ELF-1 (cell line): ENCODE measurements at regions not wholly inside any gene's neighbourhood (a gene's known extent, or its start where the extent isn't known, plus 50 kb on each side); places are given as distances from the start of the nearest gene placed in this dataset.
"Not testable (repeated sequence)": the region's sequence is repeated elsewhere in the genome, so short reads cannot be mapped to it uniquely, and the experiment has no call there.

ENCODE experiments used
- DNase-seq: peaks from one replicate; pipeline ENCODE4 v3.0.0-alpha.2; 2016; ENCODE audit warnings: low read depth, low spot score

- DNase-seq, result no peak
Measured at GRCh38 chr20:12577213-12577612, 431.6 kb upstream of the SPTLC3 start.

GRCh38 chr20:12581644-12582289, 427.0 kb upstream of the SPTLC3 start:
- no peak for DNase-seq

GRCh38 chr20:12582710-12583109, 426.1 kb upstream of the SPTLC3 start:
- not testable (repeated sequence) for DNase-seq

GRCh38 chr20:12591949-12592470, 416.8 kb upstream of the SPTLC3 start:
- peak; percentile 73 for DNase-seq

- peak; percentile 77 for DNase-seq
Measured at GRCh38 chr20:12592756-12593155, 416.0 kb upstream of the SPTLC3 start.

DNA sequence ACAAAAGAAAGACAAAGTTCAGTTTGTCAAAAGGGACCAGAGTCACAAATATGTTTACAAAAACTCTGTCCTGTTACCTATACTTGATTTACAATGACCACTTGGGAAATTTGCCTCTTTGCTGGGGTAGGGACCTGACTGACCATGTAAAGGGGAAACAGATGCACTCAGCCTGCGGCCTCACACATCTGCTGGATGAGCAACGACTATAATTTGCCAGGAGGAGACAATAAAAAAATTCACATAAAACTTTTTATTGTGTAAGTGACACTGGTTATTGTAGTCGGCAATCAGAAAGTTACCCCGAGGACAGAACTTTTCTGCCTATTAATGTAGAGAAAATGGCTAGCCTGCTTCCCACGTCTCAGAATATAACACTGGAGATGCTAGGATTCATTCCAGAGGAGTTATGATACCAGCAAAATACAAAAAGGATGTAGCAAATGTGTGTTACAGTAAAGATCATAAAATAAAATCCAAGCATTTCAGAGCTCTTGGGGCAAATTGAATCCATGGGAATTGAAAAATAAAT, 415.4 kb upstream of the SPTLC3 start:
- no peak for DNase-seq

DNA sequence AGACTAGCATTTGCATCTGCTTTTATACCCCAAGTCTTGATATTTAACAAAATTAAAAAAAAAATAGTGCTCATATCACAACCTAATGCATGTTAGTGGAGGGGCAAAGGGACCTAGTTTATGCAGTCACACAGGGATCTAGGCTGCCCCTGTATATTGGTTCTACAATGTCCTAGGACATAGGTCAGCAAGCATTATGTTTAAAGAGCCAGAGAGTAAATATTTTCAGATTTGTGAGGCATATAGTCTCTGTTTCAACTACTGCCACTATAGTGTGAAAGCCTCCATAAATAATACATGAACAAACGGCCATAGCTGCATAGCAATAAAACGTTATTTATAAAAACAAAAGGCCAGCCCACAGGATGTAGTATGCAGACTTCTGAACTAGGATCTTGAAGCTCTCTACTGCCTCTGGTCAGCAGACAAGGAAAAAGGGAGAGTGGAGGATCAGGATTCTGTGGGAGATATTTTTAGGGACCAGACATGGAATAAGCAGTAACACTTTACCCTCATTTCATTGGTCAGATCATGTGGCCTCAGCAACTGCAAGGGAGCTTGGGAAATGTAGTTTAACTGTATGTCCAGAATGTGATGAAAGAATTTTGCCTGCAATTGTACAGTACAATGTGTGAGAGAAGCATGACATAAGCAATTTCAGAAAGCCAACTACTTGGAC, 414.2 kb upstream of the SPTLC3 start:
- DNase-seq, result no peak

GRCh38 chr20:12595841-12596240, 412.9 kb upstream of the SPTLC3 start:
- no peak for DNase-seq

GRCh38 chr20:12596863-12597262, 411.9 kb upstream of the SPTLC3 start:
- no peak for DNase-seq

DNA sequence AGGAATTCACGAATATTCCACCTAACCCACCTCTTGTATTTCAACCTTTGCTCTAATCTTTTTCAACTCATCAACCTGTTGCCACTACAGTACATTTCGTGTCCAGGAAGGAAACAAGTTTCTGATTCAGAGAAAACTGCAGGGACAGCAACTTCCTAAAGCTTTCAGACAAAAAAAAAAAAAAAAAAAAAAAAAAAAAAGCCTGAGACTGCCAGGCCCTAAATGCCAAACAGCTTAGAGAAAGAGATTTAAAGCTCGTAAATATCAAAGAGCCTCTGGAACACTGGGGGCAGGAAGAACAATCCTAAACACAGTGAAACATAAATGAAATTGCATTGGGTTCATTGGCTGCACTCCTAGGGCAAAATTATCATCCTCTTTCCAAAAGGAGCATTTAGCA, 411.2 kb upstream of the SPTLC3 start:
- no peak for DNase-seq

DNA sequence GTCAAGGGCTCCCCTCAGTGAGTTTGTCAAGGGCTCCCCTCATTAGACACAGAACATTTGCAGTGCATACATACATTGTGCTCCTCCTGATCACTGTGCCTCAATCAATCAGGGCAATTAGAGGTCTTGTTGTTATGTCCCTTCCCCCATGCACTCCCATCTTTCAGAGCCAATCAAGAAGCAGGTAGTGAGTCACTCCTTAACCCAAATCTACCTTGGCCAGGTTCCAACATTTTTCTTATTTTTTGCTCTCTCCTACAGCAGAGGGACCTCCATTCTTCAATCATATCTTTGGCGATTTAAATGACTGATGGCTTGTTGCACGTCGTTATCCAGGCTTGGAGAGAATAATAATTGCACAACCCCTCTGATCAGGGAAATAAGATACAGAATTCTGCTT, 409.9 kb upstream of the SPTLC3 start:
- no peak for DNase-seq

DNA sequence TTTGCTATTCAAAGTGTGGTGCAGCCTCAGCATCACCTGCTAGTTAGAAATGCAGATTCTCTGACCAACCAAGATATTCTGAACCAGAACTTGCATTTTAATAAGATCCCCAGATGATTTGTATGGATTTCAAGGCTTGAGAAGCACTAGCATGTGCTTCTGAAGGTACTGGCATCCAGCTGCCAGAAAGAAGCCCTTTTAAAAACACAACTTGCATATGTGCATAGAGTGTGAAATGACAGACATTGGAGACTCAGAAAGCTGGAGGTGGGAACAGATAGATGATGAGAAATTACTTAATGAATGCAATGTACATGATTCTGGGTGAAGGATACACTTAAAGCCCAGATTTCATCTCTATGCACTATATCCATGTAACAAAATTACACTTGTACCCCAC, 409.3 kb upstream of the SPTLC3 start:
- DNase-seq, result no peak

- no peak for DNase-seq
Measured at GRCh38 chr20:12605751-12606150, 403.0 kb upstream of the SPTLC3 start.

DNA sequence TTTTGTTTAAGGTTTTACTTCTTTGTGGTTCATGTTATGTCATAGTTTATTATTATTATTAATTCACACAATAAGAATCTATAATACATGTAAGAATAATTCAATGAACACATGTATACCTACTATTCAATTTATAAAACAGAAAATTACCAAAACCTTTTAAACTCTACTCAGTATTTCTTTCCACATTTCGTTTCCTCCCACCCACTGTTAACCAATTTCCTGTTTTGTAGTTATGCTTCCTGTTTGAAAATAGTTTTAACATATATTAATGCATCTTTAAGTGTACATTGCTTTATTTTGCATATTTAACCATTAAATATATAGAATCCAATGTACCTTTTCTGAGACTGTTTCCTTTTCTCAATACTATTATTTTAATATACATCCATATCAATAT, 397.9 kb upstream of the SPTLC3 start:
- DNase-seq, result no peak

DNA sequence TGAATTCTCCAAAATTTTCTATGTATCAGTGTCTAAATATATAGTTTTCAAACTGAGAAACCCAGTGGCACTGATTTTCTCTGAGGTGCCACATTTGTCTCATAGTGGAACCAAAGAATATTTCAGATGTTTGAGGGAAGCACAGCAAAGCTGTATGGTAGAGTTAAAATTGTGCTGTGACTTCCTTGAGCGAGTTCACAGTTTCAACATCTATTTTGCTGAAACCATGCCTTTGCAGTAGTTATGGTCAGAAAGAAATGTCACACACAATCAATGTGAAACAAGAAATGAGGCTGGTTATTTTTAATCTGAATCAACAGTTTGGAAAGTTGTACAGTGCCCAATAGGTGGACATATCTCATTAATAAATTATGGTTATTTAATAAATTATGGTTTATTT, 394.0 kb upstream of the SPTLC3 start:
- no peak for DNase-seq

GRCh38 chr20:12617076-12617475, 391.7 kb upstream of the SPTLC3 start:
- DNase-seq, result no peak

- no peak for DNase-seq
Measured at GRCh38 chr20:12623870-12624269, 384.9 kb upstream of the SPTLC3 start.

GRCh38 chr20:12627485-12627884, 381.3 kb upstream of the SPTLC3 start:
- no peak for DNase-seq

GRCh38 chr20:12638633-12639312, 370.0 kb upstream of the SPTLC3 start:
- peak; percentile 6 for DNase-seq

GRCh38 chr20:12640251-12640650, 368.5 kb upstream of the SPTLC3 start:
- DNase-seq, result no peak

DNA sequence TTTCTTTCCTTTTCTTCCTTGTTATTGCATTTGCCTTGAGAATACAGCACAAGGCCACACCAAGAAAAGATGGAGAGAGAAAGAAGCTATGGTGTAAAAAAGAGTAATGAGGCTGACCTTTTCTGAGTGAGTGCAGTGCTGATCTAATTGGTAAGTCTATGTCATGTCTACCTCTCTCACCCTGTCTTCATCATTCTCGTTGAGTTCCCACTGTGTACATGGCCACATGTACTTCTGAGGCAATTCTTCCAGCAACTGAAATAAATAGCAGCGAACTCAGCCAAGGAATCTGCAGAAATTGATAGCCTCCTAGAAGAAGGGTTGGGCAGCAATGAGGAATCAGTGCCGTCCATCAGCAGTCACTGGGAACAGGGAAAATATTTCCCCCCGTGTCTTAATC, 367.2 kb upstream of the SPTLC3 start:
- DNase-seq, result no peak

GRCh38 chr20:12644461-12644860, 364.3 kb upstream of the SPTLC3 start:
- DNase-seq, result no peak

- no peak for DNase-seq
Measured at GRCh38 chr20:12649234-12649633, 359.5 kb upstream of the SPTLC3 start.
